K562 (cell line): ENCODE measurements at regions not wholly inside any gene's neighbourhood (a gene's known extent, or its start where the extent isn't known, plus 50 kb on each side); places are given as distances from the start of the nearest gene placed in this dataset.
"Not testable (repeated sequence)": the region's sequence is repeated elsewhere in the genome, so short reads cannot be mapped to it uniquely, and the experiment has no call there.

Experiments
- ATAC-seq: fragments of 200-7000 bp; cut with Tn5 transposase; 3 replicates; pipeline ENCODE4 v1.9.1; 2020; ENCODE audit warnings: moderate library complexity
- BruUV-seq: library from RNA; stranded (reverse); fragments of 400-500 nt; replicated peaks from 2 replicates; lab custom pipeline; 2021; lab: Mats Ljungman, UMichigan
- CTCF ChIA-PET: fragments of 300-600 bp; formaldehyde crosslinking; extraction: SDS; loops from one replicate; lab custom pipeline; 2021; ENCODE audit warnings: low intra/inter-chr PET ratio; lab: Yijun Ruan, JAX
- POLR2A ChIA-PET: fragments of 300-600, 350-650 bp; sonication (Branson Sonifier 250); formaldehyde crosslinking; extraction: SDS; loops from one replicate; lab custom pipeline; 2021; ENCODE audit warnings: antibody characterized with exemption, inconsistent platforms; lab: Yijun Ruan, JAX
- DNase-seq, 4 experiments: peaks; one replicate each; pipeline versions ENCODE4 v3.0.0 to v3.0.0-alpha.2; 2011 to 2018; ENCODE audit warnings: low spot score in 3 of 4, mixed read lengths in 3 of 4; ENCODE audit errors: extremely low read depth in 1 of 4
- FAIRE-seq: peaks from 2 replicates; lab custom pipeline; 2011; peaks lifted over from hg19 to GRCh38; lab: Jason Lieb, UNC
- H2AFZ ChIP-seq: 2 replicates; pipeline ENCODE4 v1.6.0; 2011; ENCODE audit warnings: low read depth, low read length, control low read depth, inconsistent platforms
- H3K27ac ChIP-seq: fragments of 200-600 bp; 3 replicates; pipeline ENCODE4 v1.8.0; 2011; ENCODE audit warnings: low read depth, mild to moderate bottlenecking, control low read depth, inconsistent platforms, low read length, moderate library complexity, mixed read lengths; ENCODE audit errors: extremely low read depth
- H3K27me3 ChIP-seq, 2 experiments: fragments of 300-600 bp in 1 of 2; 2 replicates in 1 of 2; 3 replicates in 1 of 2; pipeline versions ENCODE4 v1.6.0 to v1.8.0; 2011; ENCODE audit warnings: inconsistent platforms in 2 of 2, low read length in 2 of 2, mild to moderate bottlenecking in 1 of 2, mixed read lengths in 1 of 2, moderate library complexity in 1 of 2; ENCODE audit not compliant: control insufficient read depth in 2 of 2, insufficient read depth in 2 of 2
- H3K36me3 ChIP-seq: fragments of 300-600 bp; 3 replicates; pipeline ENCODE4 v1.8.0; 2011; ENCODE audit warnings: mild to moderate bottlenecking, low read length, inconsistent platforms; ENCODE audit not compliant: control insufficient read depth, insufficient read depth
- H3K4me1 ChIP-seq, 2 experiments: fragments of 200-600 bp in 1 of 2; replicated peaks in 1 of 2; 2 replicates in 1 of 2; 3 replicates in 1 of 2; pipeline versions ENCODE4 v1.5.1 to v1.8.0; 2011; ENCODE audit warnings: inconsistent platforms in 2 of 2, low read length in 2 of 2, mild to moderate bottlenecking in 1 of 2, mixed read lengths in 1 of 2, moderate library complexity in 1 of 2; ENCODE audit not compliant: control insufficient read depth in 2 of 2, insufficient read depth in 2 of 2
- H3K4me2 ChIP-seq: 2 replicates; pipeline ENCODE4 v1.6.1; 2011; ENCODE audit warnings: low read length, control low read depth, inconsistent platforms, mixed read lengths; ENCODE audit not compliant: insufficient read depth
- H3K4me3 ChIP-seq: fragments of 200-600 bp; sonication (generic), shearing (Covaris generic); 2 replicates; pipeline ENCODE4 v1.5.1; 2016; ENCODE audit warnings: control low read depth, inconsistent platforms
- H3K79me2 ChIP-seq: fragments of 200-600 bp; 3 replicates; pipeline ENCODE4 v1.8.0; 2011; ENCODE audit warnings: low read length, inconsistent platforms; ENCODE audit not compliant: control insufficient read depth, insufficient read depth
- H3K9ac ChIP-seq, 2 experiments: 2 replicates each; pipeline versions ENCODE4 v1.6.0 to v1.6.1; 2011; ENCODE audit warnings: low read depth in 2 of 2, low read length in 2 of 2, control low read depth in 1 of 2, inconsistent platforms in 1 of 2, mild to moderate bottlenecking in 1 of 2, mixed read lengths in 1 of 2; ENCODE audit not compliant: insufficient read depth in 1 of 2
- H3K9me1 ChIP-seq: one replicate; pipeline ENCODE4 v1.6.0; 2011; ENCODE audit warnings: inconsistent platforms, mild to moderate bottlenecking, low read length, moderate library complexity; ENCODE audit not compliant: control insufficient read depth, insufficient read depth
- H3K9me3 ChIP-seq: replicated peaks from 2 replicates; pipeline ENCODE4 v1.5.1; 2011; ENCODE audit warnings: low read depth, low read length, inconsistent platforms; ENCODE audit not compliant: control insufficient read depth, insufficient read depth
- H4K20me1 ChIP-seq: replicated peaks from 2 replicates; pipeline ENCODE4 v1.6.1; 2011; ENCODE audit warnings: low read length, inconsistent platforms, mixed read lengths; ENCODE audit not compliant: control insufficient read depth, insufficient read depth
- ZBTB11 ChIP-seq, 3 experiments: fragments of 200-800 bp in 1 of 3; fragments of 250-450 bp in 1 of 3; fragments of 450-650 bp in 1 of 3; sonication (Bioruptor Pico) in 1 of 3; sonication (Bioruptor generic) in 1 of 3; formaldehyde crosslinking in 1 of 3; IDR thresholded peaks; 2 replicates each; pipeline versions ENCODE4 v1.6.1 to v1.8.0; 2016 to 2022; ENCODE audit warnings: mild to moderate bottlenecking in 2 of 3, missing genetic modification characterization in 2 of 3, missing compliant biosample characterization in 1 of 3, moderate library complexity in 1 of 3
- ZKSCAN1 ChIP-seq: fragments of 150-350 bp; IDR thresholded peaks from 2 replicates; pipeline ENCODE4 v1.6.1; 2016; ENCODE audit warnings: low read depth, low read length
- ZKSCAN8 ChIP-seq: fragments of 200-800 bp; sonication (Bioruptor generic); IDR thresholded peaks from 2 replicates; pipeline ENCODE4 v1.6.1; 2016; ENCODE audit warnings: missing genetic modification characterization, missing compliant biosample characterization
- ZNF184 ChIP-seq: sonication (generic); formaldehyde crosslinking; IDR thresholded peaks from 2 replicates; pipeline ENCODE4 v1.5.0; 2020; ENCODE audit warnings: missing genetic modification reagents
- WGBS: fragments of 100-300 bp; shearing (Covaris generic); methylation state at CpG from one replicate; pipeline ENCODE4 v1.1.6; 2016; ENCODE audit warnings: low coverage, mixed read lengths; ENCODE audit not compliant: insufficient coverage; ENCODE audit errors: missing lambda C conversion rate; 5-methylcytosine and 5-hydroxymethylcytosine counted together
- in situ Hi-C: fragments of 300-500 bp; cut with MboI; formaldehyde crosslinking; loops from 4 replicates; pipeline ENCODE4 v1.15.0; 2018; ENCODE audit warnings: inconsistent platforms, mixed read lengths
- intact Hi-C: fragments of 100-400 bp; cut with micrococcal nuclease; formaldehyde crosslinking; loops from 2 replicates; pipeline ENCODE4 v1.14.2; 2022

GRCh38 chr20:47883940-47884339 is 98.7 kb upstream of the SULF2 start:
- FAIRE-seq, H4K20me1 ChIP-seq, H3K4me3 ChIP-seq, H3K79me2 ChIP-seq, H3K9ac ChIP-seq, in situ Hi-C loops, intact Hi-C loops, H3K9me1 ChIP-seq, H3K4me1 ChIP-seq, H2AFZ ChIP-seq, H3K27ac ChIP-seq, CTCF ChIA-PET, DNase-seq, H3K36me3 ChIP-seq, BruUV-seq, ATAC-seq, H3K4me2 ChIP-seq, H3K9me3 ChIP-seq: not testable (repeated sequence)
- H3K27me3 ChIP-seq = peaks cover 0 to 21% of the 10 kb centered on the region in 2 experiments; a peak in 3 of 5 replicates
- POLR2A ChIA-PET = interaction anchor here (0.7 kb wide), 1 partner anchor 13 kb away, joined by 3 read pairs; no protein-coding TSS in a partner anchor
- 0% methylated on average over 1 of the region's 1 CpG for WGBS
- TF ChIP-seq ZKSCAN8 (CRISPR knock-in tag) = peak; percentile 67; the same call in 1 of the 2 replicates

GRCh38 chr20:47883186-47883585 is 97.9 kb upstream of the SULF2 start:
- no peaks in the 10 kb centered on the region for H3K36me3 ChIP-seq
- no peak for ATAC-seq
- DNase-seq = no peak
- 0% methylated on average over 5 of the region's 5 CpGs for WGBS
- FAIRE-seq = no peak
- ChIA-PET POLR2A (interaction anchor here (0.6 to 1.4 kb wide), 3 partner anchors 12 to 263 kb away, joined by 3 to 6 read pairs (median 3); no protein-coding TSS in a partner anchor), CTCF (no interaction called here)
- H3K27me3 ChIP-seq = peaks cover 0 to 17% of the 10 kb centered on the region in 2 experiments; a peak in 3 of 5 replicates
- in situ Hi-C loops (no loop called here), intact Hi-C loops (no loop called here)
- H3K79me2 ChIP-seq = no peaks in the 10 kb centered on the region
- no TSS peak for BruUV-seq
- no peaks in the 10 kb centered on the region; the same call in 1 of the 2 replicates for H4K20me1 ChIP-seq
- no peak overlapping the region for H3K4me2 ChIP-seq
- no peak overlapping the region for H3K27ac ChIP-seq
- no peak overlapping the region for H3K4me3 ChIP-seq
- H3K9me3 ChIP-seq = no peaks in the 10 kb centered on the region
- H2AFZ ChIP-seq = no peak overlapping the region
- no peak overlapping the region for H3K9ac ChIP-seq
- H3K9me1 ChIP-seq = no peaks in the 10 kb centered on the region
- H3K4me1 ChIP-seq = no peaks in the 10 kb centered on the region
- no peak for TF ChIP-seq ZNF184 (CRISPR knock-in tag)
- peak in 1 of 3 experiments; percentile 10; a peak in 1 of 6 replicates for TF ChIP-seq ZBTB11 (CRISPR knock-in tag; IDR thresholded peaks at IDR 0.05)
- TF ChIP-seq ZKSCAN1 = no peak
